HG03457 (cell line): ENCODE measurements at regions not wholly inside any gene's neighbourhood (a gene's known extent, or its start where the extent isn't known, plus 50 kb on each side); places are given as distances from the start of the nearest gene placed in this dataset.
"Not testable (repeated sequence)": the region's sequence is repeated elsewhere in the genome, so short reads cannot be mapped to it uniquely, and the experiment has no call there.

ENCODE experiments used
- ATAC-seq: cut with Tn5 transposase; IDR thresholded peaks from one replicate; pipeline ENCODE4 v1.9.1; 2021; ENCODE audit warnings: moderate number of reproducible peaks; ENCODE audit not compliant: unreplicated experiment

DNA sequence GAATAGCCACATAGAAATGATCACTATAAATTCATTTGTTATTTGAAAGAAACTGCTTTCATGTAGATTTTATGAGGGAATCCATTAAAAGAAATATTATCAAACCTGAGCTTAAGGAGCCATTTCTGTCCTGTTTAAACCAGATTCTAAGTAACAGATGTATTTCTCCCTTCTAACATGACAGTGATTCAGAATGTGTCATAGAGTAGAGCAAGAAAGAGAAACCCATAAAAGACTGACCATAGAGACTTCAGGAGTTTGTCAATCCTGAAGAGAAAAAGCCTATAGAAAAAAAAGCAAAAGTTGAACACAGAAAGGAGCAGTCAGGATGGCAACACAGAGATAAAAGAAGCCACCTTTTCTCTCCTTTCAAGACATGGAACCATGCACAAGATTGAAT lies 390.6 kb downstream of the PRIM2 start:
- ATAC-seq: not testable (repeated sequence)

- ATAC-seq: not testable (repeated sequence)
These were observed 405.1 kb downstream of the PRIM2 start for GRCh38 chr6:57722546-57722945.

DNA sequence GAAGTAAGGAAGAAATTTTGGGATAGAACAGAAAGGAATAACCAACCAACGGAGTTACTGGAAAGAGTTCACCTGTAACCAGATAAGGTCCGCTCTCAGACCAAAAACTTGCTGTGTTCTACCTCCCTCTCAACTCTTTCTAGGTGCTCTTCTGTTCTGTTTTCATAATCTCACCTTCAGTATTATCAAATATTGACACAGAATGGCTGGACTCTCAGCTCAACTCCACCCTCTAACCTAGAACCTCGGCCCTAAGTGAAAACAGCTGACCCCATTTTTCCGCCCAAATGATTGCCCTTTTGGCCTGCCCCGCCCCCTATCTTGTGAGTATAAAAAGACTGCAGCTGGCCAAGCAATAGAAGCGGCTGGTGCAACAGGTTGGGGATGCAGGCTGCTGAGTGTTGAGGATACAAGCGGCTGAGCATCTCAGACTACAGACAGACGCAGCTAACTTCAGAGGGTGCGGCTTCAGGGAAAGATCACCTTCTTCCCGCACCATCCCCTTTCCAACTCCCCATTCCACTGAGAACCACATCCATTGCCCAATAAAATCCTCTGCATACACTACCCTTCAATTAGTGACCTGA lies 406.5 kb downstream of the PRIM2 start:
- ATAC-seq: not testable (repeated sequence)

DNA sequence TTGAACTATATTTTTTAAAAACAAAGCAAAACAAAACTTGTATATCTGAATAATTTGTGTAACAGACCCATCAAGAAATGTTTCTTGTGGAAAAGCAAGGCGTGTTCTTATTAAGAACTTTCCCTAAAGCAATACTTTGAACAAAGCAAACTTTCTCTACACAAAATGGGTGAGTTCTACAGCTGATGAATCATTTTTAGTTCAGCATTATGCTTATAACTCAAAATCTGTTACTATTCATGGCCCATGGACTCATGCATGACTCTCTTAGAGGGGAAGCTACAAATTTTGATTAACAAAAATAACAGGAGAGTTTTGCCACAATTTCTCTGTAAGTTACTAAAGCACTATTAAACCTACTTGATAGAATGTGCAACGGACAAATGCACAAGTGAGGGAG lies 412.0 kb downstream of the PRIM2 start:
- ATAC-seq: not testable (repeated sequence)

GRCh38 chr6:57730726-57731125 lies 413.3 kb downstream of the PRIM2 start:
- ATAC-seq: not testable (repeated sequence)

DNA sequence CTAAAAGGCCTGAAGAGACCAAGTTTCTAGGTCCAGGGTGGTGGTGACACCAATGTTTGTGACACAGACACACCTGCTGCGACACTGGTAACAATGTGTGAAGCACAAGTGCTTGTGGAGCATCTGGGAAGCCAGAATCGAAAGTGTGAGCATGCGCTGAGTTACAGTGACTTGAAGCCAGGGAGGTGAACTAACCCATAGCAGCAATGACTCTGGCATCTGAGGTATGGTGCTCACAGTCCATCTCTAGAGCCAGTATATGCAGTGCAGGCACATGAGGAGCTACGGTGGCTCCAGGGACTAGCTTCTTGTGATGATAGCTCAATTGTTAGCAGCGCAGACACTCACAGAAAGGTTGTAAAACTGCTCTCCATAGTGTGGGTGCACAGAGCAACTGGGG lies 430.3 kb downstream of the PRIM2 start:
- not testable (repeated sequence) for ATAC-seq

DNA sequence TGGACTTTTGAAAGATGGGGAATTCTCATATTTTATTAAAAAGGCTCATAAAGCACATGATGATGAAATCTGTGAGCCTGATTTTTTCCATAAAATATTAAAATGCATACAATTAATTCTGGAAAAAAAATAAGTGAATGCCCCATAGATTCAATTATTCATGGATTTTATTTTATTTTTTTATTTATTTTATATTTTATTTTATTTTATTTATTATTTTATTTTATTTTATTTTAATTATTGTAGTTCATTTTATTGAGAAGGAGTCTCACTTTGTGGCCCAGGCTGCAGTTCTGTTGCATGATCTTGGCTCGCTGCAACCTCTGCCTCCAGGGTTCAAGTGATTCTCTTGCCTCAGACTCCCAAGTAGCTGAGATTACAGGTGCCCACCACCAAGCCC lies 442.4 kb downstream of the PRIM2 start:
- not testable (repeated sequence) for ATAC-seq

- ATAC-seq: not testable (repeated sequence)
These were observed 475.4 kb downstream of the PRIM2 start for GRCh38 chr6:57792720-57793397.

DNA sequence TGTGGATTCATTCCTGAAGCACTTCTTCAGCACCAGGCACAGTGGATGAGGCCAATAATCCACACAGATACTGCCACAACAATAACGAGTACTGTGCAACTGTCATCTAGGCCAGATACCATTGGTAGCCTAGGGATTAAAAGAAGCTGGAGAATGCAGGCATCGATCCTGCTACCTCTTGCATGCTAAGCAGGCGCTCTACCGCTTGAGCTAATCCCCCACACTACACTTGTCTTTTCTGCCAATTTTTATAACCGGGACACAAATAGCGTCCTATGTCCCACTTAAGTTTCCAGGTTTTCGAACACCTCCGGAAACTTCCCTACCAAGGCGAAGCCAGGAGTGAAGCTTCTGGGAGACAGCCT lies 475.9 kb downstream of the PRIM2 start:
- not testable (repeated sequence) for ATAC-seq

- ATAC-seq: not testable (repeated sequence)
These were observed 482.5 kb downstream of the PRIM2 start for GRCh38 chr6:57799703-57800479.

DNA sequence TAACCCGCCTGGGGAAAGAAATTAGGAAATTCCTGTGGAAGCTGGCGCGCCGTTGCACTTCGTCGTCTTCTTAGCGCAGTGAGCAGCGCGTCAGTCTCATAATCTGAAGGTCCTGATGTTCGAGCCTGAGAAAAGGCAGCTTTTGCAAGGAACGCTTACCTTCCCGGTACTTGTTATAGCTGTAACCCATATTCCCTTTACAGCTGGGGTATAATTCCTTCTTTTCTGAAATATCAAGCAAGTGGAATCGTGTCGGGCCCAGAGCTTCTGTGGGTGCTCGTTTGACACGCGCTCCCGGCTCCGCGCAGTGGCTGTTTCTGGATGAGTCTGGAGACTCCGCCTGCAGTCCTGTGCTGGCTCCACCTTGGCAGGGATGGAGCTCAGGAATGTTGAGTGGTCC lies 491.2 kb downstream of the PRIM2 start:
- ATAC-seq: not testable (repeated sequence)

- not testable (repeated sequence) for ATAC-seq
These were observed 492.0 kb downstream of the PRIM2 start for GRCh38 chr6:57809454-57809853.

DNA sequence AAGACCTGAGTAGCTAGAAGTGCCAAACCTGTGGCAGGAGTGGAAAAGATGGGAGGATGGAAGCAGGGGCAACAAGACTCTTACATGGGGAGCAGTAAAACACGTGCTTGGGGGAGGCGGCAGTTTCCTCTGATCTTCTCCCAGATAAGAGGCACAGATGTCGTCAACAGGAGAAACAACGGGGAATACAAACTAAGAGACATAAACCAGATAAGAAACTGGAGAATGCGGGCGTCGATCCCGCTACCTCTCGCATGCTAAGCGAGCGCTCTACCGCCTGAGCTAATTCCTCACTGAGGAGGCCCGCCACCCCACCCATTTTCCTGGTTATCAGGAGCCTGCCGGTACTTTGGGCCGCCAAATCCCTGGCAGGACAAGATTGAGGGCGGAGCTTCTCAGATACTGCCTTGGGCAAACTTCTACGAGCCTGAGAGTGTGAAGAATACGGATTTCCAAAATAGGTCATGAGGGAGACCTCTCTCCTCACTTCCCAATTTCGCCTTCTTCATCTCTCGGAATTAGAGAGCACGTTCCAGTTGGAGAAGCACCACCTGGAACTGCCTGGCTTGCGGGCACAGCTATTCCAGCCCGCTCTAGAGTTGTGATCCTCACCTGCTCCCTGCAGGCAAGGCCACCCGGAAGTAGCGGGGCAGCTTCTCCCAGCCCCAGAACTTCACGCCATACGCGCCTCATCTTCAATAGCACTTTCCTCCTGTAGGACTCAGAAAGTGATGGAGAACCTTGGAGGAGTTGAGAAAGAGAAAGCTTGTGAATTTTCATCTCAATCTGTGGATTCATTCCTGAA lies 496.0 kb downstream of the PRIM2 start:
- ATAC-seq: not testable (repeated sequence)

DNA sequence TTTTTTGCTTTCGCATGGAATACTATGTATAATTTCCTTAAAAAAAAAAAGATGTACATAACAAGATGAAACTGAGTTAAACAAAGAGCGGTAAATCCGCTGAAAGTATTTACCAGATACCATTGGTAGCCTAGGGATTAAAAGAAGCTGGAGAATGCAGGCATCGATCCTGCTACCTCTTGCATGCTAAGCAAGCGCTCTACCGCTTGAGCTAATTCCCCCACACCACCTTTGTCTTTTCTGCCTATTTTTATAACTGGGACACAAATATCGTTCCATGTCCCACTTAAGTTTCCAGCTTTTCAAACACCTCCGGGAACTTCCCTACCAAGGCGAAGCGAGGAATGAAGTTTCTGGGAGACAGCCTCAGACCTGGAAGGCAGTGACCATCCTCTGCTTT lies 498.4 kb downstream of the PRIM2 start:
- not testable (repeated sequence) for ATAC-seq

- ATAC-seq: not testable (repeated sequence)
These were observed 503.9 kb downstream of the PRIM2 start for GRCh38 chr6:57821325-57821724.

- ATAC-seq: not testable (repeated sequence)
These were observed 505.0 kb downstream of the PRIM2 start for GRCh38 chr6:57822448-57822847.

GRCh38 chr6:57822896-57823358 lies 505.5 kb downstream of the PRIM2 start:
- no peak for ATAC-seq

DNA sequence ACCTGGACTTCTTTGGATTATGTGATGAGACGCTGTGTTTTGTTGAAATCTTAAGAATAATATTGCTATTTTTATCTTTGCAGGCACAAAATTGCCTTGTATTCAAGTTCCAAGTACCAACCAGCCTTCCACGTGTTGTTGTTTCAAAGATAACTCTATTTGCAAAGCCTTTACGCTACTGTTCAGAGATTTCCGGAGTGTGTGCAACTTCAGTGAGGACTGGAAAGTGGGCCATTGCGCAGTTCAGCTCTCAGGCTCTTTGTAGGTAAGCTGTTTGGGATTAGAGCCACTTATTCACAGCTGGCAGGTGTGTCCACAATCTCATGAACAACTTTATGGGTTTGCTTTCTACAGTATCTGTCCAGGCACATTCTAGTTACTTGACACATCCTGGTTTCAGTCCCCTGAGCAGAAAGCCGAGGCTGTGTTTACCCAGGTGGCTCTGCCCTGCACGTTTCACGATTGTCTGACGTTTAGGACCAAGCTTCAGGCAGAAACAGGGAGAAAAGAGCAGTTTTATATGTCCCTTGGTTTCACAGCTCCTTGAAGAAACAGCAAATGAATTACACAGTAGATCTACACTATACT lies 520.3 kb downstream of the PRIM2 start:
- not testable (repeated sequence) for ATAC-seq

- not testable (repeated sequence) for ATAC-seq
These were observed 524.1 kb downstream of the PRIM2 start for GRCh38 chr6:57841551-57841950.

- ATAC-seq: not testable (repeated sequence)
These were observed 536.4 kb downstream of the PRIM2 start for GRCh38 chr6:57853745-57854407.
